NCI-H2227 (cell line): ENCODE measurements at regions not wholly inside any gene's neighbourhood (a gene's known extent, or its start where the extent isn't known, plus 50 kb on each side); places are given as distances from the start of the nearest gene placed in this dataset.

Experiments used
- DNase-seq: peaks from one replicate; lab custom pipeline; 2025; ENCODE audit not compliant: unreplicated experiment; lab: John Stamatoyannopoulos, UW

DNA sequence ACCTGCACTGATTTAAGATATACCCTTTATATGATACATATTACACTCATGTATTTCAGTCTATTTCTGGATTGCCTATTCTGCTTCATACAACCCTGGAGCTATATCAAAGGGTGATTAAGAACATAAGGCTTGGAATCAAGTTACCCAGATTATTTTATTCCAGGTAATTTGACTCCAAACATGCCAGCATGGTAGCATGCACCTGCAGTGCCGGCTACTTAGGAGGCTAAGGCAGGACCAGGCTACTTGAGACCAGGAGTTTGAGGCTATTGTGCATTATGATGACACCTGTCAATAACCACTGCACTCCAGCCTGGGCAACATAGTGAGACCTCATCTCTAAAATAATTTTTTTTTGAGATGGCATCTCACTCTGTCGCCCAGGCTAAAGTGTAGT, 50.4 kb upstream of the NEO1 start:
- DNase-seq: no peak

DNA sequence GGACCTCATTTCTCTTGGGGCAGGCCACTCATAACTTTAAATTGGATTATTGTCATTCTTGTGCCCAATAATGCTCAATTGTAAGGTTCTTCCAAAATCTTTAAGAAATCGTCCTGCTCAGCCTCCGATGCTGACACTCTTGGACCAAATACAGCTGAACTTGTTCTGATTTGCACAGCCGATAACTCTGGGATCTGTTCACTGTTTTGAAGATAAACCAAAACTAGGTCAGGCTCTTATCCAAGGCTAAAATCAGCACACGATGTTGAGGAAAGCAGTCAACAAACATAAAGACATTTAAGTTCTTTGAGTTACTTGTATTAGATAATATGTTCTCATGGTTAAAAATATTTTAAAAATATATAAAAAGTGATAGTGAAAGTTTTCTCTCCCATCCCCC, 52.0 kb upstream of the NEO1 start:
- no peak for DNase-seq

DNA sequence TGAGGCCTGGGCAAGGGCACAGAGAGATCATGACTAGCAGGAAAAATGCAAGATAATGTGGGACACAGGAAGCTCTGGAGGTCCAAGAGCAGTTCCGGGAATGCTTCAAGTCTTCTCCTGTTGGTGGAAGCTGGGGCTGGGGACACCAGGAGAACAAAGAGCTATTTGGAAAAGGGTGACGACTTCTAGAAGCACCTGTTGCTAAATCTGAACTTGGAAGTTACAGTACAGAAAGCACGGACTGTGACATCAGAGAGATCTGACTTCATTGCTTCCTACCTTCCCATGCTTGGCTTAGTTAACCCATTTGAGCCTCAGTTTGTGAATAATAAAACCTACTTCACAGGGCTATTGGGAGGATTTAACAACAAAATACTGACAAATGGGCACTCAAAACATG, 52.7 kb upstream of the NEO1 start:
- no peak for DNase-seq

DNA sequence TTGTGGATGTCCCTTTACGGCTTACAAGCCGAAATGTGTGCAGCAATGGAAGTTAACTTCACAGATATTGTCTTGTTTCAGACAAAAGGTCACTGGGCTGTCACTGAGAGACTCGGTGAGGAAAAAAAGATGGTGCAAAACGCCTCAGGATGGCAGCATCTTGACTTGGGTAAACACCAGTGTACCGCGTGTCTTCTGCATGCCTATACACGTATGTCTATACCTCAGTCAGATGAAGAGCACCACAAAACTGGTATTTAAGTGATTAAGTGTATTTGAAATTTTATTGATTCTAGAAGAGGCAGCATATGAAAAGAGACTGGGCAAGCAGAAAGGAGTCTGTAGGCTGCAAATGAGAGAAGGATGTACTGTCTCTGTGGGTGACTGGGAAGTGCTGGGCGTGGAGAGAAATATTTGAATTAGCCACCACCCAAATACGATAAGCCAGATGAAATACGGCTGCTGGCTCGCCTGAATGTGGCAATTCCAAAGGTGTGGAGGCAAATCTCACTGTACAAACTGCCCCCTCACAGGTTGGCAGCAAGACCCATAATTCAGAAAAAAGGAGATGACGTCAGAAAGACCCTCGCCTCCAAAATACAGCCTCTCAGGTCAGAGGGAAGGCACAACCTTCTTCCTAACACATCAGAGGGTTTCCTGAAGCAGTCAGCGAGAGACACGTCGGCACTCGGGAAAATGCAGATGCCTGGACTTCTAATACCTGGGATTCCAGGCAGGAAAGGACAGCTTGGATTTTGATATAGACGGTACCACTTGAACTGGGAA, 53.4 kb upstream of the NEO1 start:
- no peak for DNase-seq

DNA sequence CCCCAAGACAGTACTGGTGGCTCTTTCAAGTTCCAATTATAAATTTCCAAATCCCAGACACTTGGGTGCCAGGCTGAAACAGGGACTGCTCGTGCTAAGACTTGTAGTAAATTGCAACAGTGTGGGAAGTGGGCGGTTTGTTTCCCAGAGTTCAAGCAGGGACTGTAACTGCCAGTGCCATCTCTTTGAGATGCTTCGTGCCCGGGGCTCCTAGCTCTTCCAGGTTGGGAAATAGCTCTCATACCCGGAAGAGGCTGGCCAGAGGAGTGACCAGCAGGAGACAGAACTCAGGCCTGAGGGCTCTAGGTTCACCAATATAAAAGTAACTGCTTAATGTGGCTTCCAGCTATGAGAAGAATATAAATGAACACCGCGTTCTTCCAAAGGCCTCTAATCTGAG, 54.0 kb upstream of the NEO1 start:
- DNase-seq: peak; percentile 27

DNA sequence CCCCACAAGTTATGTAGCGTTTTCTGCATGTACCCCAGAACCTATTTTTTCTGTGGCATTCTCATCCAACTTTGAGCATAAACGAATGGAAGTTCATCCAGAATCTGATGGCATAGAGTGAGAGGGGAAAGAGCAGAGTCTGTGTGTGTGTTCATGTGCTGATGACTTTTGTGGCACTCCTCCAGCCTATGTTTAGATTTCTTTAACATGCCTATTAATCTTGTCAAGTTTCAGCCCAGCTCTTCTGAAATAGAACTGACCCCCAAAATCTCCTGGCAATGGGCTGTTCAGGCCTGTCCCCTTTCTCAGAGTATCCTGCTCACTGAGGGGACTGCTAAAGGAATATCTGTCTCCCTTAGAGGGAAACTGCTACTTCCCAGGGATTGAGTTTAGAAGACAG, 56.4 kb upstream of the NEO1 start:
- DNase-seq: no peak

DNA sequence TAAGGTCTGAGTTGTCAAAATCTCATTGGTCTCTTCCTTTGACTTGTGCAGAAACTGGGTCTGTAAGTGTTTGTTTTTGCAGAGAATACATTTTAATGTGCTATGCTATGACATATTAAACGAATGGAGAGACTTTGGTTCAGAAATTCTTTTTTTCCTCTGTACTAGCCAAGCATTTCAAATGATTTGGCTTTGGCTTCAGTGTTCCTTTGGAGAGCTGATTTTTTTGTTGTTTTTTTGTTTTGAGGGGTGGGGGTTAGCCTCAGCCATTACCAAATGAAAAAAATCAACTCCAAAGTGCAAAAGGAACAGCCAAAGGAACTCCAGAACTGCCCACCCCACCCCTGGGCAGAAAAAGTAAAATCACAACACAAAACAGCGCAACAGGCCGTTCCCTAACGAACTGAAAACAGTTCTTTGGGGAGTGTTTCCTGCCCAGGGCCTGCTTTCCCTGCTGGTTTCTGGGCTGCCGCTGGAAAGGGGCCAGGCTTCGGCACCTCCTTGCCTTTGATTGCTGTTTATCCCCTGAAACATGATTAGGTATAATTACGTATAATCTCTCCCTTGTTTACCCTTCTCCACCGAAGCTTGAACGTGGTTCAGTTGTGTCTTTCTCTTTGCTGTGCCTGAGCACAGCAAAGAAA, 57.6 kb upstream of the NEO1 start:
- peak; percentile 10 for DNase-seq

DNA sequence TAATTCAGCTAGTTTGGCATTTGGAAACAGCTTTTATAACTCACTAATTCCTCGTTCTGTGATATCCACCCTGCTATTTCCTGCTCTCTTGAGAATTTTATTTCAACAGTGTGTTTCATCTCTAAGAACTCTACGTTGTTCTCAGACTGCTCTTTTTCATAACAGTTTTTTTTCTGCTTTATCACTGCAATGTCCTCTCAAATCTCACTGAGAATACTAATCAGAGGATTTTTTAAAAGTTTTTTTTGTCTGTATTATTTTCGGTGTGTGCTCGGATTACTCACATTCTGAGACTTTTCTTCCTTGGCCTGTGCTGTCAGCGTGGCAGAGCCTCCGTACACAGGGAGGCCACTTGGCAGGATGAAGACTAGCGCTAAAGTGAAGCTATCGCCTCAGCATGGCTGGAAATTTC, 59.4 kb upstream of the NEO1 start:
- DNase-seq: no peak

DNA sequence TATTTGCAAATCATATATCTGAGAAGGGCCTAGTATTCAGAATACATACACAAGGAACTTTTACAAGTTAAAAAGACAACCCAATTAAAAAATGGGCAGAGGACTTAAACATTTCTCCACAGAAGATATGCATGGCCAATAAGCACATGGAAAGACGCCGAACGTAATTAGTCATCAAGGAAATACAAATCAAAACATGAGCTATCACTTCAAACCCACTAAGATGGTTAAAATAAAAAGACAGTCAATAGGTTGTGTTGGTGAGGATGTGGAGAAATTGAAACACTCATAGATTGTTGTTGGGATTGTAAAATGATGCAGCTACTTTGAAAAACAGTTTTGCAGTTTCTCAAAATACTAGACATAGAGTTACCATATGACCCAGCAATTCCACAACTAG, 61.2 kb upstream of the NEO1 start:
- no peak for DNase-seq

DNA sequence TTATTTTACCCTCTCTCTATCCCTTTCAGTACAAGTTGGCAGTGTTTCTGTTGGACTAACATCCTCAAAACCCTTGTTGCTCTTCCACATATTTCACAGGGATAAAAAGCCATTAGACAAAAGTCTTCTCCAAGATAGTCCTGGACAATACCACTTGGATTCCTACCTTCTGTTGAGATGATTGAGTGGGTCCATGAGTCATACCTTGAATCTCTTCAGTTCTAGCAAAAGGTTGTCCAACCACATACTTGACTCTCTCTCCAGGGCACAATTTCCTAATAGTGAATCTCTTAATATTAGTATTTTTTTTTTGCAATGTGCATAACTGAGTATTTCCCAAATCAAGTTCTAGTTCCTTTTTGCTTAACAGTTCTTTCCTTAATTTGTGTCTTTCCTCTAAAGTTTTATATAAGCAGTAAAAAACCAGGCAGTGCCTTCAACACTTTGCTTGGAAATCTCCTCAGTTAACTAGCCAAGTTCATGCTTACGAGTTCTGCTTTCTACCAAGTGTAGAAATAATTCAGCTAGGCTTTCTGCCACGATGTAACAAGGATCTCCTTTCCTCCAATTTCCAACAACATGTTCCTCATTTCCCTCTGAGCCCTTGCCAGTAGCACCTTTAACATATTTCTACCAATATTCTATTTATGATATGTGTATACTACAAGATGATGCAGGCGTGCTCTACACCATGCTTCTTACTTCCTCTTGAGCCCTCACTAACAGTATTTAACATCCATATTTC, 68.3 kb upstream of the NEO1 start:
- DNase-seq: no peak

DNA sequence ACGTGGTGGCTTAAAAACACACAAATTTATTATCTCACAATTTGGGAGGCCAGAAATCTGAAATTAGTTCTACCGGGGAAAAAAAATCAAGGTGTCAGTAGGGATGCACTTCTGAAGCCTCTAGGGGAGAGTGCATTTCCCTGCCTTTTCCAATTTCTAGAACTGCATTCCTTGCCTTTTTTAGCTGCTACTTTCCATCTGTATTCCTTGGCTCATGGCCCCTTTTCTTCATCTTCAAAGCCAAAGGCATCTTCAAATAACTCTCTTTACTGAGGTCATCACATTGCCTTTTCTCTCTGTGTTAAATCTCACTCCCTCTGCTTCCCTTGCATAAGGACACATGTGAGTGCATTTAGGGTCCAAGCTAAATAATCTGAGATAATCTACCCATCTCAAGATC, 69.5 kb upstream of the NEO1 start:
- DNase-seq: no peak

DNA sequence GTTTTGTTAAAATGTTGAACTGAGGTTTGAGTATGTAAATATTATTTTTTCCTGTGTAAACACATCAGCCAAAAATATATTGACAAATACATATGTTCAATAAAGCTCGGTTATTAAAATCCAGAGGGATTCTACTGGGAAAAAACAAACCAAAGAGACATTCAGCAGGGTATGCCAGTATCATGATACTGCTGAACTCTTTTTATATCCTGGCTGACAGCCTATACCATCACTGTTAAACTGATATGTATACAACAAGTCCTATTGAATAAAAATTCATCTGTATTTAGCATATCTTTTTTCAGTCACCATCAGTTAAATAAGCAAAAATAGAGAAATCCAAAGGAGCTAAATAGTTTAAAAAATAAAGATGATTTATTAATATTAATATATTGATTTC, 71.6 kb upstream of the NEO1 start:
- DNase-seq: no peak

DNA sequence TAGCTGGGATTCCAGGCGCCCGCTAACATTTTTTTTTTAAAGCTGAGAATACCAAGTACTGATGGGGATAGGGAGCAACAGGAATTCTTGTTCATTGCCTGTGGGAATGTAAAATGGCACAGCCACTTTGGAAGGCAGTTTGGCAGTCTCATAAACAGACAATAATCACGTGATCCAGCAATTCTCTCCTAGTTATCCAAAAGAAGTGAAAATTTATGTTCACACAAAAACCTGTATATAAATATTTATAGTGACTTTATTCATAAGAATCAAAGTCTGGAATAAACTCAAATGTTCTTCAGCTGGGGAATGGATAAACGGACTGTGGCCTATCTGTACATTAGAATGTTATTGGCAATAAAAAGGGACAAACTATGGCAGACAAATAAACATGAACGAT, 72.5 kb upstream of the NEO1 start:
- DNase-seq: no peak

DNA sequence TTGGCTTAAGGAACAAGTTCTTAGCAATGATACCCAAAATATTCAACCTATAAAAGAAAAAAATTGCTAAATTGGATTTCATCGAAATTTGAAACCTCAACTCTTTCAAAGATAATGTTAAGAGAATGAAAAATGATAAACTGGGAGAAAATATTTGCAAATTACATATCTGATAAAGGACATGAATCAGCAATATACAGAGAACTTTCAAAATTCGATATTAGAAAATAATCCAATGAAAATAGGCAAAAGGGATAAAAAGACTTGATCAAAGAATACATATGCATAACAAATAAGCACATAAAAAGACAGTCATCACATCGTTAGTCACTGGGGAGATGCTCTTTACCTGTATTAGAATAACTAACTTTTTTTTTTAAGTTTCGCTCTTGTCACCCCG, 73.0 kb upstream of the NEO1 start:
- DNase-seq: no peak

DNA sequence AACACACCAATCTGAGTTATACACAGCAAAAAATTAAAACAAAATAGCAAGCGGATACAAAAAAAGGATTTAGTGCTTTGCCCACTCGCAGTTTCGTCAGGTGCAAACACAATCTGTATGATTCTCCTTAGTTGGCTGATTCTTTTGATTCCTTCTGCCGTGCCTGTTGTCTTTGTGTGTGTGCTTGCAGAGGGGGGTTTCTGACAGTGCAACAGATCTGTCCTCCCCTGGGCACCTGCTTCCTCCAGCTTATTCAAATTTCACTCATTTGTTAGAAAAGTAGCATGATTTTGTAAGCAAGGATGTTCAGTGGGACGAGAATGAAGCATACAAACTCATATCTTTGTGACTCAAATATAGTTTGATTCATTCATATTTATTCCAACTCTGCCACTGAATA, 74.0 kb upstream of the NEO1 start:
- no peak for DNase-seq

DNA sequence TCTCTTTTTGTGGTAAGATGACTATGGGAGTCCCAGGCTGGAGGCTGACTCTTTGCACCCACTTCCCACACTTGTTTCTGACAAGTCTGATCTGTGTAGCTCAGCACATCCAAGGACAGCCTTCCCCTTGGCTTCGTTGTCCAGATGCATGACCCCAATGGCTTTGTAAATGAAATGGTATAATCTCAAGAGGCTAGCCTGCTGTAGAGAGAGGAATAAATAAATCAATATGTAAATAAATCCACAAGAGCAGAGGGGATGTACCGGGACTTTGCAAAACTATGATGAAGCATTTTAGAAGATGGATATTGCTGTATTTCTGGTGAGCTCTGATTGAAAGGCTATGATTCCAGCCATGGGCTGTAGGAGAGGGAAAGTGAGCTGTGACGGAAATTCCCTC, 79.9 kb upstream of the NEO1 start:
- no peak for DNase-seq

DNA sequence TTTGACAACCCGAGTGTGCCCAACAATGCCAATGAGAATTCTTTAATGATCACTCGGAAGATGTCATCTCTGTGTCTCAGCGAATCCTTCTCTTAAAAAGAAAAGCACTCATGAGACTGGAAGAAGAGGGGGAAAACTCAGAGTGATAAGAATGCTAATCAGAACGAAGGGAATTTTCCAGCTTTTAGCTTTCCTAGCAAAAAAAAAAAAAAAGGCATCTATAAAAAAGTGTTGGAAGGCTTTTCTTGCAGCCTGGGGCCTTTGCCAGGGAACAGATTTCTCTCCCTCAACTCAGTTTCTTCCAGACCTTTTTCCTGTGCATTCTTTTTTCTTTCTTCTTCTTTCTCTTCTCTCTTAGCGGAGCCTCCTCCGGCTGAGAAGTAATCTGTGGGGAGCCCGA, 80.5 kb upstream of the NEO1 start:
- DNase-seq: no peak

DNA sequence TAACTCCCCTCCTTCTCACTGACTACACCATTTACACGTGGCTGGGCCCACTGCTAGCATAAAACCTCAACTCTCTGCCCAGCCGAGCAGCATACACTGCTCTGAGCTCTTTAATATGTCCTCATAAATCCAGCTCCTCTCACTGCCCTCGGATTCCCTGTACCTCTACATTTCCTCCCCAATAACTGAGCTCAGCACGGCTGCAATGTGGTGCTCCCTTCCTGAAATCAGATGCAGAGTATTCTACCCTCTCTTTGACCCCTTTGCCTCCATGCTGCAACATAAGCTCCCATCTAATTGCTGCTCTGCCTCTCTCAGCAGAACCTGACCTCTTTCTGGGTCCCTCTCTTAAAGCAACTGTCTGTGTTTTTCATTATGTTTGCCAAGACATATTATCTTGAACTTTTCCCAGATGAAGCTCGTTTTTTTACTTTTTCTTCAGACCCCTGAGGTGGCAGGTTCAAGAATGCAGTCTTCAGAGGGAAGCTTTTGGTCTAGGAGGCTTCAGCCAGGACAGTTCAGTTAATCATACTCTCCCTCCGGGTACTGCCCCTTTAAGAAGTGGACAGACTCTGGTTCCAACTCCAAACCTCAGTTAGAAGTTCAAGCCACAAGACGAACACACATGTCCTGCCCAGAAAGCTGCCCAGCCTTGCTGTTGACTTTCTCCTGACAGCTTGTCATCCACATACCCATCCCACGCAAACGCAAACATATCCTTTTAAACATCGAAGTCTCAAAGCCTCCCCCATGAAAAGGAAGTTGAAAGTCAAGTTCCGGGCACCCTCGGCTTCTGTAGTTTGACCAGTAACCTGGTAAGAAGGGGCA, 81.1 kb upstream of the NEO1 start:
- no peak for DNase-seq

DNA sequence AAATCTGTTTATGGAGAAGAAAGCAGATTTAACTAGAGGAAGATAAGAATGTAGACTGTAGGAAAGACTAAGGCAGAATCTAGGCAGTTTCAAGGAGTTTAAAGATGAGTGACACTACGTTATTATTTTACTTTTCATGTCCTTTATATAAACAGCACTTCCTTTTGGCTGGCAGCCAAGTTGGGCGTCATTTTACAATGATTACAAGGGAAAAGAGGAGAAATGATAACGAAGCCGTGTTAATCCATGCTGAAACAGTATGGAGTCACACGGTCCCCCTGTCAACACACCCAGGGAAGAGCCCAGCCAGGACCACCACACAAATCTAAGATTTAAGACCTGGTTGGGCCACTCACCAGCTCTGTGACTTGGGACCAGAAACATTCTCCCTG, 83.7 kb upstream of the NEO1 start:
- peak; percentile 78 for DNase-seq

DNA sequence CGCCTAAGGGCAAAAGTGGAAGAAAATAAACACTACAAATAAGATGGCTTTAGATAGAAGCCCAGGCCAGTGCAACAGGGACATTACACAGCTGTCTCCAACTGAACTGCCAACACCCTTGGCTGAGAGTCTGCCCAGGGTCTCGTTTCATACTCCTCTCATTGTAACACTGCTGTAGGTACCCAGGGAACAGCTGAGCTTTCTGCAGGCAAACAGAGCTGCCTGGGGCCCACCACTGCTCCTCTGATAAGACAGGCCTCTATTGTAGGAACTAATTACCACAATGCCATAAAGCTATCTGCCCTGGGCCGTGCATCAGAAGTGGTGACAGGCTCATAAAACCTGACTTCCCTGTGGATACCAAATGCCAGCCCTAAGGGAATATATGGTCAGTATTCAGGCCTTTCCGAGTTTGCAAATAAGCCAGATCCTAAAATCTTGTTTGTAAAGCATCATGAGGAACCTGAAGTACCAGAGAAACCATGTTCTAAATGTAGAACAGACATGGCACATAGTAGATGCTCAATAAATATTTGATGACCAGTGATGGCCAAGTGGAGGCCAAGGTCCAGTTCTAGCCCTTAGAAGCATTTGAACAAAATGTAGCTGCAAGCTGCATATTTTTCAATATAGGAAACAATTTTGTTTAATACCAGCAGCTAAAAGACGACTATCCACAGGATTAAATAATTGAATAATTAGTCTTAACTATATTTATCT, 84.3 kb upstream of the NEO1 start:
- DNase-seq: no peak

DNA sequence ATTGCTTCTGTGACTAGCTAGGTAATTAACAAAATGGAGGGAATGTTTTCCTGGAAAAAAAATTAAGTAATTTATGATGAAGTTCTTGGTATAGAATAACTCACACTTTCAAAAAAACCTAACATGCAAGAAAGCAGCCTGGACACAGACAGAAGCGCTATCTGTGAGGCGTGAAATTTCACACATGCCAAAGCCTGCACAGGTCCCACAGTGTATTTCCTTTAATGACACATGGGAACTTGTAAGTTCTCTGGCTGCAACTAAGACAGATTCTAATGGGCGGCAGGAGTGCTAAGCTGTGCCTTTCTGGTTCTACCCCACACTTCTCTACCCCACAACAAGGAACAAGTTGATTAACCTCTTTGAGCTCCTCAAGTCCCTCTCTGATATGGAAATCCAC, 84.9 kb upstream of the NEO1 start:
- DNase-seq: no peak
